HL-60 (cell line): ENCODE measurements at regions not wholly inside any gene's neighbourhood (a gene's known extent, or its start where the extent isn't known, plus 50 kb on each side); places are given as distances from the start of the nearest gene placed in this dataset.

Experiments
- DNase-seq, 2 experiments: peaks; one replicate each; pipeline ENCODE4 v3.0.0-alpha.2; 2010 to 2020; ENCODE audit warnings: low read depth in 1 of 2, low spot score in 1 of 2
- H3K27ac ChIP-seq: fragments of 250-450 bp; sonication (Bioruptor Pico); replicated peaks from 2 replicates; pipeline ENCODE4 v1.5.1; 2020; ENCODE audit warnings: mild to moderate bottlenecking, moderate library complexity
- H3K27me3 ChIP-seq: fragments of 250-450 bp; sonication (Bioruptor Pico); 2 replicates; pipeline ENCODE4 v1.5.1; 2021; ENCODE audit warnings: mild to moderate bottlenecking, moderate library complexity; ENCODE audit not compliant: insufficient read depth, poor library complexity, severe bottlenecking
- H3K4me3 ChIP-seq: replicated peaks from 2 replicates; pipeline ENCODE4 v1.5.1; 2011; ENCODE audit warnings: mild to moderate bottlenecking, control low read depth, low read length; ENCODE audit not compliant: insufficient read depth
- CTCF ChIP-seq: IDR thresholded peaks from one replicate; pipeline ENCODE4 v1.5.1; 2011; ENCODE audit warnings: low read length, control low read depth, inconsistent platforms; ENCODE audit not compliant: insufficient read depth
- GABPA ChIP-seq: IDR thresholded peaks from 2 replicates; pipeline ENCODE4 v1.6.1; 2012; ENCODE audit warnings: low read depth
- POLR2AphosphoS5 ChIP-seq: IDR thresholded peaks from 2 replicates; pipeline ENCODE4 v1.6.1; 2012; ENCODE audit warnings: low read depth
- REST ChIP-seq: IDR thresholded peaks from 2 replicates; pipeline ENCODE4 v1.6.1; 2012; ENCODE audit warnings: low read depth; ENCODE audit not compliant: insufficient replicate concordance
- SPI1 ChIP-seq: IDR thresholded peaks from 2 replicates; pipeline ENCODE4 v1.6.1; 2012; ENCODE audit warnings: low read depth, mild to moderate bottlenecking, borderline replicate concordance

- DNase-seq = no peak
- H3K27ac ChIP-seq = no peak overlapping the region
- H3K27me3 ChIP-seq = peaks cover 8% of the 10 kb centered on the region
- TF ChIP-seq POLR2AphosphoS5 (no peak), REST (no peak), CTCF (no peak), GABPA (no peak), SPI1 (no peak)
- no peak overlapping the region for H3K4me3 ChIP-seq
Observed at GRCh38 chr2:103292573-103292972, 530.7 kb downstream of the TMEM182 start.

- no peak overlapping the region for H3K27ac ChIP-seq
- no peak for DNase-seq
- TF ChIP-seq REST (no peak), CTCF (no peak), POLR2AphosphoS5 (no peak), GABPA (no peak), SPI1 (no peak)
- peaks cover 8% of the 10 kb centered on the region for H3K27me3 ChIP-seq
- no peak overlapping the region for H3K4me3 ChIP-seq
Observed at GRCh38 chr2:103293067-103293741, 531.4 kb downstream of the TMEM182 start.

GRCh38 chr2:103293742-103294077 lies 531.9 kb downstream of the TMEM182 start:
- Histone ChIP-seq H3K4me3 (no peak overlapping the region), H3K27ac (no peak overlapping the region), H3K27me3 (peaks cover 8% of the 10 kb centered on the region)
- TF ChIP-seq REST (no peak), SPI1 (no peak), CTCF (no peak), POLR2AphosphoS5 (no peak), GABPA (no peak)
- DNase-seq = no peak
